ENCODE measurements at regions not wholly inside any gene's neighbourhood (a gene's known extent, or its start where the extent isn't known, plus 50 kb on each side); places are given as distances from the start of the nearest gene placed in this dataset.

DNA sequence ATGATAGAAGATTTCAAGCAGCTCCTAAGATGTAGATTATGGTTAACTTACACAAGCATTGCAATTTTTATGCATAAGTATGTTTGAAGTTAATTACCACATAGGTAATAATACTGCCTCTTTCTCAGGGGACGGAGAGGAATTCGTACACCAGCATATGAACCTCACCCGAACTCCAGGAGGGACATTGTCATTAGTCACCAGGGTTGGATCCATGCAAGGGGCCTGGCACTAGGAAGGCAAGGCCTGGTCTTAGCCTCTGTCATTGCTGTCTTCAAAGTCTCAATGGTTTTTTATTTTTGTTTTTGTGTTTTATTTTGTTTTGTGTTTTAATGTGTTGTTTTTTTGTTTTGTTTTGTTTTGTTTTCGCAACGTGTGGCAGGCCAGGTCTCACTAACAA is 145.6 kb upstream of the PPP2R2D start:
- H3K4me1 ChIP-seq = no peaks in the 10 kb centered on the region
- no peak for DNase-seq
- peaks cover 0 to 17% of the 10 kb centered on the region in 2 donors for H3K27me3 ChIP-seq
- intact Hi-C loops (cut with DNase I; ENCODE audit: low total_unique reads) = no loop called here
- no peak overlapping the region for H3K4me3 ChIP-seq
- TF ChIP-seq, protein P1, sequence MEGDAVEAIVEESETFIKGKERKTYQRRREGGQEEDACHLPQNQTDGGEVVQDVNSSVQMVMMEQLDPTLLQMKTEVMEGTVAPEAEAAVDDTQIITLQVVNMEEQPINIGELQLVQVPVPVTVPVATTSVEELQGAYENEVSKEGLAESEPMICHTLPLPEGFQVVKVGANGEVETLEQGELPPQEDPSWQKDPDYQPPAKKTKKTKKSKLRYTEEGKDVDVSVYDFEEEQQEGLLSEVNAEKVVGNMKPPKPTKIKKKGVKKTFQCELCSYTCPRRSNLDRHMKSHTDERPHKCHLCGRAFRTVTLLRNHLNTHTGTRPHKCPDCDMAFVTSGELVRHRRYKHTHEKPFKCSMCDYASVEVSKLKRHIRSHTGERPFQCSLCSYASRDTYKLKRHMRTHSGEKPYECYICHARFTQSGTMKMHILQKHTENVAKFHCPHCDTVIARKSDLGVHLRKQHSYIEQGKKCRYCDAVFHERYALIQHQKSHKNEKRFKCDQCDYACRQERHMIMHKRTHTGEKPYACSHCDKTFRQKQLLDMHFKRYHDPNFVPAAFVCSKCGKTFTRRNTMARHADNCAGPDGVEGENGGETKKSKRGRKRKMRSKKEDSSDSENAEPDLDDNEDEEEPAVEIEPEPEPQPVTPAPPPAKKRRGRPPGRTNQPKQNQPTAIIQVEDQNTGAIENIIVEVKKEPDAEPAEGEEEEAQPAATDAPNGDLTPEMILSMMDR (IDR thresholded peaks at IDR 0.05) = no peak
- no peaks in the 10 kb centered on the region for H3K9me3 ChIP-seq
- no peaks in the 10 kb centered on the region for H3K36me3 ChIP-seq
- H3K27ac ChIP-seq = no peak overlapping the region

DNA sequence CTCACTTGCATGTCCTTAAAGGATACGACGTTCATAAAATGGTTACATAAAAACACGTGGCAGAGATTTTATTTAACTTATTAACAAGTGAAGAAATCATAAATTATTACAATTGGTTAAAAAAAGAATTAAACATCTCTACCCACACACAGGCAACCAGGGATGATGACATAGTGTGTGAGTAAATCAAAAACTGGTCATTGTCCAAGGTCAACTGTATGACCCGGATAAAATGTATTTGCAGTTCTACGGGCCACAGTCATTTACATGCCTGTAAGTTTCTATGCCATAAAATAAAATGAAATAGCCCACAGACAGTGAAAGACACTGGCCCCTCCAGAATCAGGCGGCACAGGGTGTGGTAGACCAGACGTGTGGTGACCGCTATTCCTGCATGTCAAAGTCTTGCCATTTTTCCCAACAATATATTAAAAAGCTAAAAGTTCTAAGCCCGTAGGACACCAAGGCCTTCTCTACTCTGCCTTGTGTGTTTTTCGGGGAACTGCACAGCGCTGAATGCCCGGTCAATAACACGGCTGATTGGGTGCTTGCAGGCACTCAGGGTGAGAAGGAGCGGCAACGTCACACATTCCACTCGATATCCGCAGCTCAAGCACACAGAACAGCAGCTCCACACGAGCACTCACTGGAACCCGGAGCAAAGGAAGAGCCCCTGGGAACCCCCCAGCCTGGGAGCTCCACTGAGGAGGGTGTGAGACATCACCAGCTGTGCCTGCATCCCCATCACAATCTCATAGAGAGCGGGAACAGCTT is 143.3 kb upstream of the PPP2R2D start:
- Histone ChIP-seq H3K4me1 (no peaks in the 10 kb centered on the region), H3K4me3 (no peak overlapping the region), H3K9me3 (no peaks in the 10 kb centered on the region), H3K27ac (no peak overlapping the region), H3K27me3 (peaks cover 0 to 15% of the 10 kb centered on the region in 2 donors), H3K36me3 (no peaks in the 10 kb centered on the region)
- peak in 1 of 2 donors; percentile 32 for DNase-seq
- intact Hi-C loops (cut with DNase I; ENCODE audit: low total_unique reads) = no loop called here
- TF ChIP-seq, protein P1 (IDR thresholded peaks at IDR 0.05) = no peak

DNA sequence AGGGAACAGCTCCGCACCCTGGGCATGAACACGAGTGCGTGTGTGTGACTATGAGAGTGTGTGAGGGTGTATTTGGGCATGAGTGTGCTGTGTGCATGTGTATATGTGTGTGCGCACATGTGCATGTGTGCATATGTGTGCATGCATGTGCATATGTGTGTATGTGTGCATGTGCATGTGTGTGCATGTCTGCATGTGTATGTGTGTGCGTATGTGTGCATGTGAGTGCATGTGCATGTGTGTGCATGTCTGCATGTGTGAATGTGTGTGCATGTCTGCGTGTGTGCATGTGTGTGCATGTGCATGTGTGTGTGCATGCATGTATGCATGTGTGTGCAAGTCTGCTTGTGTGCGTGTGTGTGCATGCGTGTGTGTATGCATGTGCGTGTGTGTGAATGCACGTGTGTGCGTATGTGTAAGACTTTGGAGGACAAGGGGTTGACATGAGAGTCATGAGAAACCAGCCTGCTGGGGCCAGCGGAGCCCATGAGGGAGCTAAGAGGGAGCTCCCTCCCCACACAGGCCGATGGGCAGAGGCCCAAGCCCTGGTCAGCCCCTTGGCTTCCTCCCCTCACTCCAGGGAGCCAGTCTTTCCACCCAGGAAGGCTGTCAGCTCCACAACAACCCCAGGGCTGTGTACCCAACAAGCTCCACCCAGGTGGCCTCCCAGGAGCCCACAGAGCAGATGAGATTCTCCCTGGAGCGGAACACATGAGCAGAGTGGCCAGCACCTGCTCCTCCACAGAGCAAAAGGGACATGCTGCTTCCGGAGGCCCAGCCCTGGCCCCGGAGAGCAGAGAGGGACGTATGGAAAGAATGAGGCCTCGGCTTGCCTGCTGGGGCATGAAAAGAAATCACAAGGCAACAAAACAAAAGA is 142.5 kb upstream of the PPP2R2D start:
- intact Hi-C loops (cut with DNase I; ENCODE audit: low total_unique reads) = no loop called here
- H3K27me3 ChIP-seq = peaks cover 0 to 19% of the 10 kb centered on the region in 2 donors
- H3K4me3 ChIP-seq = no peak overlapping the region
- no peak overlapping the region for H3K27ac ChIP-seq
- DNase-seq = no peak
- no peaks in the 10 kb centered on the region for H3K36me3 ChIP-seq
- H3K4me1 ChIP-seq = no peaks in the 10 kb centered on the region
- H3K9me3 ChIP-seq = no peaks in the 10 kb centered on the region
- TF ChIP-seq, protein P1 (IDR thresholded peaks at IDR 0.05) = no peak

DNA sequence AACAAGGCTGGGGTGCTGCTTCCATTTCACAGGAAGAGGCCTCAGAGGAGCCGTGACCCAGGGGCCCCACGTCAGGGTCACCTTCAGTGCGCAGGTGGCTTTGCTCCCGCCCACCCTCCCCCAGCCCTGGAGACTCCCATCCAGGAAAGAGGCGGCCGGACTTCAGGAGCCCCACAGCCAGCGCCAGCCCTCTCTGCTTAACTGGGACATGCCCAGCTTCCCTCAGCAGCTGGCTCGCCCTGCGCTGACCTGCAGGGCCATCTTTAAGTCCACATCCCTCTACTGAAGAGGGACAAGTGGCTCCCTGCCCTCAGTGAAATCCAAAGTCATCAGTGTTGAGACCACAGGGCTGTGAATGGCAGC is 141.9 kb upstream of the PPP2R2D start:
- Histone ChIP-seq H3K4me3 (no peak overlapping the region), H3K9me3 (no peaks in the 10 kb centered on the region), H3K27ac (no peak overlapping the region), H3K27me3 (peaks cover 0 to 19% of the 10 kb centered on the region in 2 donors), H3K36me3 (no peaks in the 10 kb centered on the region), H3K4me1 (no peaks in the 10 kb centered on the region)
- DNase-seq = no peak
- intact Hi-C loops (cut with DNase I; ENCODE audit: low total_unique reads) = no loop called here
- TF ChIP-seq, protein P1 (IDR thresholded peaks at IDR 0.05) = no peak

DNA sequence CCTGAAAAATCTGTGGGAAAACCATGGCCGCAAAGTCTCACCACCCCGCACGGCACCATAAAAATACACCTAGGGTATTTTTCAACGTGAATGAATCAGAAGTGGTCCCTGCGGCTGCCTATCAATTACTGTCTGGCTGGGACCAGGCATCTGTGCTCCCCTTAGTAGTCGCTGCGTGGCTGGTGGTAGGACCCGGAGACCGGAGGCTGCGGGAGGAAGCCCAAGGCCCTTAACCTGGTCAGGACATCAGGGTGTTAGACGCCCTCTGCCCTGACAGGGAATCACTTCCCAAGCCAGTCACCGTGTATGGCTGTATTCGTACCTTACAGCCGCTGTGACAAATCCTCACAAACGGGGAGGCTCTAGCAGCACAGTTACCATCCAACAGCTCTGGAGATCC is 141.5 kb upstream of the PPP2R2D start:
- peak in 1 of 2 donors; percentile 50 for DNase-seq
- no peak overlapping the region for H3K4me3 ChIP-seq
- H3K4me1 ChIP-seq = no peaks in the 10 kb centered on the region
- H3K9me3 ChIP-seq = no peaks in the 10 kb centered on the region
- intact Hi-C loops (cut with DNase I; ENCODE audit: low total_unique reads) = no loop called here
- peaks cover 0 to 19% of the 10 kb centered on the region in 2 donors for H3K27me3 ChIP-seq
- no peaks in the 10 kb centered on the region for H3K36me3 ChIP-seq
- TF ChIP-seq, protein P1 (IDR thresholded peaks at IDR 0.05) = no peak
- no peak overlapping the region for H3K27ac ChIP-seq

All from tibial artery (tissue), 4 donors.